Suprapubic skin (tissue), 4 donors: ENCODE measurements at regions not wholly inside any gene's neighbourhood (a gene's known extent, or its start where the extent isn't known, plus 50 kb on each side); places are given as distances from the start of the nearest gene placed in this dataset.

Experiments
- DNase-seq, 2 donors: peaks; one replicate each; pipeline ENCODE4 v3.0.0-alpha.2; 2019; ENCODE audit warnings: low spot score in 2 of 2
- H3K27ac ChIP-seq: fragments of 200-600 bp; sonication (generic); one replicate; pipeline ENCODE4 v1.5.1; 2019
- H3K27me3 ChIP-seq: fragments of 200-600 bp; sonication (generic); one replicate; pipeline ENCODE4 v1.5.1; 2019
- H3K36me3 ChIP-seq: fragments of 200-600 bp; sonication (generic); one replicate; pipeline ENCODE4 v1.5.1; 2019
- H3K4me1 ChIP-seq: fragments of 200-600 bp; sonication (generic); one replicate; pipeline ENCODE4 v1.5.1; 2019
- H3K4me3 ChIP-seq: fragments of 200-600 bp; sonication (generic); one replicate; pipeline ENCODE4 v1.5.1; 2019; ENCODE audit warnings: mild to moderate bottlenecking
- H3K9me3 ChIP-seq: fragments of 200-600 bp; sonication (generic); one replicate; pipeline ENCODE4 v1.5.1; 2019
- EP300 ChIP-seq: sonication (generic); formaldehyde crosslinking; IDR thresholded peaks from one replicate; pipeline ENCODE4 v1.6.1; 2017; ENCODE audit warnings: antibody characterized with exemption
- POLR2A ChIP-seq, 2 donors: fragments of 450-650 bp; IDR thresholded peaks; one replicate each; pipeline ENCODE4 v1.6.1; 2017; ENCODE audit warnings: antibody characterized with exemption in 2 of 2, mild to moderate bottlenecking in 2 of 2, moderate library complexity in 2 of 2
- POLR2AphosphoS5 ChIP-seq, 3 donors: sonication (generic); formaldehyde crosslinking; IDR thresholded peaks; one replicate each; pipeline ENCODE4 v1.6.1; 2017; ENCODE audit warnings: antibody characterized with exemption in 3 of 3
- WGBS: methylation state at CpG from one replicate; pipeline ENCODE4 v1.1.5; 2018; 5-methylcytosine and 5-hydroxymethylcytosine counted together
- TF ChIP-seq, protein P1 (sequence below), 2 donors: fragments of 200-600 bp in 1 of 2; fragments of 450-650 bp in 1 of 2; sonication (generic) in 1 of 2; IDR thresholded peaks; one replicate each; pipeline ENCODE4 v1.5.1; 2016 to 2019; ENCODE audit warnings: antibody characterized with exemption in 2 of 2, mild to moderate bottlenecking in 1 of 2, moderate library complexity in 1 of 2

DNA sequence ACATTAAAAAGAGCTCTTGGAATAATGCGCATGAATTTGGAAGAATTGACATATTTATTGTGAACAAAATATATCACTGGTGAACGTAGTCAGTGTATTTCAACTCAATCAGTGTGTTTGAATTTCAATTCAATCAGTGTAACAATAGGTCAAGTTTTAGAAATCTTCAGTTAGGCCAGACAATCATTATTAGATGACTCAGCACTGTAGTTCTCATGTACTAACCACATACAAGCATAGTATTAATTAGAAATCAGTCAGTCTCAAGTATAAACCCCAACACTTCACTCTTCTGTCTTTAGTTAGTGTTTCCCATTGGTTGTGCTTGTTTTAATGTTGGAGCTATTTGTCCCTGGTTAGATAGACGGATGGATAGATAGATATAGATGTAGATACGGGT lies 1247.9 kb downstream of the NXPH1 start:
- H3K9me3 ChIP-seq: no peaks in the 10 kb centered on the region
- H3K4me1 ChIP-seq: no peaks in the 10 kb centered on the region

DNA sequence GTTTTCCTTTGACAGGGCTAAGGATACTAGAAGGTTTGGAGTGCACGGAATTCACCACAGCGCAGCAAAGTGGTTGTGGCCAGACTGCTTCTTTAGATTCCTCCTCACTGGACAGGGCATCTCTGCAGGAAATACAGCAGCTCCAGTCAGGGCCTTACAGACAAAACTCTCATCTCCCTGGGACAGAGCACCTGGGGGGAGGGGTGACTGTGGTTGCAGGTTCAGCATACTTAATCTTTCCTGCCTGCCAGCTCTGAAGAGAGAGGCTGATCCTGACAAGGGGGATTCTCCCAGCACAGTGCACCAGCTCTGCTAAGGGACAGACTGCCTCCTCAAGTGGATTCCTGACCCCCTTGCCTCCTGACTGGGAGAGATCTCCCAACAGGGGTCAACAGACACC lies 1257.9 kb downstream of the NXPH1 start:
- Histone ChIP-seq H3K27me3 (no peaks in the 10 kb centered on the region), H3K36me3 (no peaks in the 10 kb centered on the region), H3K9me3 (no peaks in the 10 kb centered on the region), H3K4me3 (no peak overlapping the region), H3K4me1 (no peaks in the 10 kb centered on the region), H3K27ac (no peak overlapping the region)
- 100% methylated on average over 1 of the region's 2 CpGs for WGBS
- no peak for DNase-seq
- TF ChIP-seq POLR2AphosphoS5 (IDR thresholded peaks at IDR 0.05) (no peak), EP300 (no peak), POLR2A (IDR thresholded peaks at IDR 0.05) (no peak)
- TF ChIP-seq, protein P1, sequence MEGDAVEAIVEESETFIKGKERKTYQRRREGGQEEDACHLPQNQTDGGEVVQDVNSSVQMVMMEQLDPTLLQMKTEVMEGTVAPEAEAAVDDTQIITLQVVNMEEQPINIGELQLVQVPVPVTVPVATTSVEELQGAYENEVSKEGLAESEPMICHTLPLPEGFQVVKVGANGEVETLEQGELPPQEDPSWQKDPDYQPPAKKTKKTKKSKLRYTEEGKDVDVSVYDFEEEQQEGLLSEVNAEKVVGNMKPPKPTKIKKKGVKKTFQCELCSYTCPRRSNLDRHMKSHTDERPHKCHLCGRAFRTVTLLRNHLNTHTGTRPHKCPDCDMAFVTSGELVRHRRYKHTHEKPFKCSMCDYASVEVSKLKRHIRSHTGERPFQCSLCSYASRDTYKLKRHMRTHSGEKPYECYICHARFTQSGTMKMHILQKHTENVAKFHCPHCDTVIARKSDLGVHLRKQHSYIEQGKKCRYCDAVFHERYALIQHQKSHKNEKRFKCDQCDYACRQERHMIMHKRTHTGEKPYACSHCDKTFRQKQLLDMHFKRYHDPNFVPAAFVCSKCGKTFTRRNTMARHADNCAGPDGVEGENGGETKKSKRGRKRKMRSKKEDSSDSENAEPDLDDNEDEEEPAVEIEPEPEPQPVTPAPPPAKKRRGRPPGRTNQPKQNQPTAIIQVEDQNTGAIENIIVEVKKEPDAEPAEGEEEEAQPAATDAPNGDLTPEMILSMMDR (IDR thresholded peaks at IDR 0.05): no peak

More for the DNA sequence above, 1247.9 kb downstream of the NXPH1 start:
- no peak for DNase-seq
- Histone ChIP-seq H3K4me3 (no peak overlapping the region), H3K27me3 (no peaks in the 10 kb centered on the region), H3K36me3 (no peaks in the 10 kb centered on the region), H3K27ac (no peak overlapping the region)
- 86% methylated on average over 4 of the region's 4 CpGs for WGBS
- TF ChIP-seq POLR2AphosphoS5 (IDR thresholded peaks at IDR 0.05) (no peak), POLR2A (IDR thresholded peaks at IDR 0.05) (no peak), EP300 (no peak)
- TF ChIP-seq, protein P1 (IDR thresholded peaks at IDR 0.05): no peak

DNA sequence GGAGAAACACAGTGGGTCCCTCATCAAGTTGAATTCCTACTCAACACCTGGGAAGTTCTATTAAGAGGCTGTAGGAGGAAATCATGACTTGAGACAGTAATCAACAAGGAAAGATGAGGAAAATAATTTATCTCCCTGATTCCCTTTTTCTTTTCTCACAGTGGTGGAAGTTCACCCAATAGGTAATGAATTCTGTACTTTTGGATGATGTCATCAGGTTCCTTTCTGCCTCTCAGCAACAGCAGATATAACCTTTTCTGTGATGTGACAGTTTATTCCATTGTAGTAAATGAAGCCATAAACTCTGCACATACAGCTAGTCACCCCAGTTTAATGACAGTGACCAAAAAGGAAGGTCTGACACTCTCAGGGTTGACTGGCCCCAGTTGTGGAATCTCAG lies 1265.0 kb downstream of the NXPH1 start:
- H3K27ac ChIP-seq: no peak overlapping the region
- no peaks in the 10 kb centered on the region for H3K4me1 ChIP-seq
- H3K36me3 ChIP-seq: no peaks in the 10 kb centered on the region
- no peaks in the 10 kb centered on the region for H3K9me3 ChIP-seq
- no peaks in the 10 kb centered on the region for H3K27me3 ChIP-seq
- TF ChIP-seq EP300: no peak
- TF ChIP-seq, protein P1 (IDR thresholded peaks at IDR 0.05): no peak
- TF ChIP-seq POLR2AphosphoS5 (IDR thresholded peaks at IDR 0.05): no peak
- TF ChIP-seq POLR2A (IDR thresholded peaks at IDR 0.05): no peak
- no peak for DNase-seq
- no peak overlapping the region for H3K4me3 ChIP-seq

DNA sequence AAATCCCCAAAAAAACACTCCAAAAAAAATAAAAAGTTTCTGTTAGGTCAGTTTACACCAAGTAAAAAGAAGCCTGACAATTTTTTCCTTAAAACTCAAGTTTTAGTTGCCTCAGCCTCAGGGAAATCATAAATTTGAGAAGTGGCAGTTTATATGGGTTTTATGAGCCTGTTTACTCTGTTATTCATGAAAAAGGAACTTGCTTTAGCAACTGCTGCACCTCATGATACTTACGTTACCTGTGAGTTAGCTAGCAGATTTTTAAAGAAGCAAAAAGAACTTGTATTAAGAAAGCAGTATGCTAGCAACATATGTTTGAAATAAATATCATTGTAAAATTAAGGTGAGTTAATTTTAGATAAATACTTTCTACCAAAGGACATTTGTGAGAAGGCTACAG lies 1264.5 kb upstream of the PHF14 start:
- H3K9me3 ChIP-seq: no peaks in the 10 kb centered on the region
- no peaks in the 10 kb centered on the region for H3K36me3 ChIP-seq
- no peaks in the 10 kb centered on the region for H3K27me3 ChIP-seq
- no peak for TF ChIP-seq POLR2A (IDR thresholded peaks at IDR 0.05)
- no peak for TF ChIP-seq EP300
- no peak for TF ChIP-seq POLR2AphosphoS5 (IDR thresholded peaks at IDR 0.05)
- TF ChIP-seq, protein P1 (IDR thresholded peaks at IDR 0.05): no peak
- H3K4me3 ChIP-seq: no peak overlapping the region
- 57% methylated on average over 1 of the region's 1 CpG for WGBS
- H3K27ac ChIP-seq: no peak overlapping the region
- H3K4me1 ChIP-seq: no peaks in the 10 kb centered on the region
- DNase-seq: no peak

DNA sequence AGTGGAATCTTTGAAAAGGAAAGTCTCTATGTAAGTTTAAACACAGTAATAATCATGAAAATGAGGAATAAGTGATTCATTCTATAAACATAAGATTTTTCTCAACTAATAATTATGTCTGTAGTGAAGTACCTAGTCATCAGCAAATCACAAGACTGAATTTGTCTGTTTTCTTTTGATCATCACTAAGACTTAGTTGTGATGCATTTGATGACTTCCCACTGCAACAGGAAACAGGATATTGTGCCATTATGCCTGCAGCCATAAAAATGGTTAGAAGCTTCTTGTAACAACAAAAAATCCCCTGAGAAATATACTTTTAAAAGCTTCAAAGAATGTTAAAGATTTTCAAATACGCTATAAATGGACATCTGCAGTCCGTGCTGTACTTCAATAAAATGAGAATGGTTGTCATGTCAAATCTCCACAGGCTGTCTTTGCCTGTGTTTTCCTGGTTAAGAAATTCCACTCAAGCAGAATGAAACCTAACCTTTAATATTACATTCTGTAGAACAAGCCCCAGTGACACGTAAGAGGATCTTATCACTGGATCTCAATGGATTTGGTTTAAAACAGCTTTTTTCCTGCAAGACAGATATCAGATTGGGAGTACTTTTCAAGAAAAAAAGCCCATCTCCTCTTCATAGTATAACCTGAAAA lies 1262.3 kb upstream of the PHF14 start:
- WGBS: 28% methylated on average over 3 of the region's 3 CpGs
- no peak for TF ChIP-seq POLR2A (IDR thresholded peaks at IDR 0.05)
- TF ChIP-seq POLR2AphosphoS5 (IDR thresholded peaks at IDR 0.05): no peak
- TF ChIP-seq, protein P1 (IDR thresholded peaks at IDR 0.05): no peak
- no peak for TF ChIP-seq EP300
- Histone ChIP-seq H3K4me1 (no peaks in the 10 kb centered on the region), H3K36me3 (no peaks in the 10 kb centered on the region), H3K27me3 (no peaks in the 10 kb centered on the region), H3K27ac (no peak overlapping the region), H3K4me3 (no peak overlapping the region), H3K9me3 (no peaks in the 10 kb centered on the region)
- no peak for DNase-seq
